ENCODE measurements at regions not wholly inside any gene's neighbourhood (a gene's known extent, or its start where the extent isn't known, plus 50 kb on each side); places are given as distances from the start of the nearest gene placed in this dataset.

GRCh38 chr7:155908385-155908784 lies 96.1 kb upstream of the SHH start:
- TF ChIP-seq CTCF (conservative IDR thresholded peaks at IDR 0.05) (no peak), ZFX (IDR thresholded peaks at IDR 0.05) (no peak)

All from C4-2B (cell line).